ENCODE measurements at regions not wholly inside any gene's neighbourhood (a gene's known extent, or its start where the extent isn't known, plus 50 kb on each side); places are given as distances from the start of the nearest gene placed in this dataset.

DNA sequence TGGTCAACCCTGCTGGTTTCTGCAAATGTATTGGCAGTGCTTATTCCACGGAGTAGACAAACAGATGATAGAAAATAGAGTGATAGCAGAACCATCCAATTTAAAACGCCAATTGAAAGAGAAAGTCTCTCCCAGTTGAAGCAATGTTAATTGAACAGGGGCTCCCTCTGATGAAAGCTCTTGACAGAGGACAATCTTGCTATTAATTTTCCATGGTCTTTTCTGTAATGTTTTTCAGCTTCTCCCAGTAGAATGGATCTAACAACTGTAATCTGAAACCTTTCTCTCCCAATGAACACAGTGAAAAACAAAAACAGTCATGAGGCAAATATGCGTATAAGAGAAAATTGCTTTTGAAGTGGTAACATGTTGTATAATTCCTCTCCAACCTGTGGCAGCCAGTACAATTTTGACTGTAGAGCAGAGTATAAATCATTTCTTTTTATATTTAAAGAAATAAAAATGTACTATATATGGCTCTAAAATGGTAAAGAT is 225.1 kb upstream of the GALNTL6 start:
- no peak for DNase-seq (ENCODE audit: unreplicated experiment)
- CTCF ChIA-PET, result no interaction called here
- peaks cover 64% of the 10 kb centered on the region for H3K27me3 Mint-ChIP-seq (ENCODE audit: insufficient read depth, unreplicated experiment)
- H3K9me3 Mint-ChIP-seq (ENCODE audit: unreplicated experiment), result no peaks in the 10 kb centered on the region
- intact Hi-C loops (cut with micrococcal nuclease), result no loop called here
- H3K27ac Mint-ChIP-seq (ENCODE audit: low read depth, unreplicated experiment), result no peak overlapping the region
- H3K36me3 Mint-ChIP-seq (ENCODE audit: insufficient read depth, unreplicated experiment), result no peaks in the 10 kb centered on the region
- TF ChIP-seq, protein P1, sequence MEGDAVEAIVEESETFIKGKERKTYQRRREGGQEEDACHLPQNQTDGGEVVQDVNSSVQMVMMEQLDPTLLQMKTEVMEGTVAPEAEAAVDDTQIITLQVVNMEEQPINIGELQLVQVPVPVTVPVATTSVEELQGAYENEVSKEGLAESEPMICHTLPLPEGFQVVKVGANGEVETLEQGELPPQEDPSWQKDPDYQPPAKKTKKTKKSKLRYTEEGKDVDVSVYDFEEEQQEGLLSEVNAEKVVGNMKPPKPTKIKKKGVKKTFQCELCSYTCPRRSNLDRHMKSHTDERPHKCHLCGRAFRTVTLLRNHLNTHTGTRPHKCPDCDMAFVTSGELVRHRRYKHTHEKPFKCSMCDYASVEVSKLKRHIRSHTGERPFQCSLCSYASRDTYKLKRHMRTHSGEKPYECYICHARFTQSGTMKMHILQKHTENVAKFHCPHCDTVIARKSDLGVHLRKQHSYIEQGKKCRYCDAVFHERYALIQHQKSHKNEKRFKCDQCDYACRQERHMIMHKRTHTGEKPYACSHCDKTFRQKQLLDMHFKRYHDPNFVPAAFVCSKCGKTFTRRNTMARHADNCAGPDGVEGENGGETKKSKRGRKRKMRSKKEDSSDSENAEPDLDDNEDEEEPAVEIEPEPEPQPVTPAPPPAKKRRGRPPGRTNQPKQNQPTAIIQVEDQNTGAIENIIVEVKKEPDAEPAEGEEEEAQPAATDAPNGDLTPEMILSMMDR (IDR thresholded peaks at IDR 0.05; ENCODE audit: unreplicated experiment), result no peak
- no peak overlapping the region for H3K4me3 Mint-ChIP-seq (ENCODE audit: unreplicated experiment)
- POLR2A ChIA-PET, result no interaction called here
- BruUV-seq (replicated peaks), result no TSS peak
- no peaks in the 10 kb centered on the region for H3K4me1 Mint-ChIP-seq (ENCODE audit: insufficient read depth, unreplicated experiment)

DNA sequence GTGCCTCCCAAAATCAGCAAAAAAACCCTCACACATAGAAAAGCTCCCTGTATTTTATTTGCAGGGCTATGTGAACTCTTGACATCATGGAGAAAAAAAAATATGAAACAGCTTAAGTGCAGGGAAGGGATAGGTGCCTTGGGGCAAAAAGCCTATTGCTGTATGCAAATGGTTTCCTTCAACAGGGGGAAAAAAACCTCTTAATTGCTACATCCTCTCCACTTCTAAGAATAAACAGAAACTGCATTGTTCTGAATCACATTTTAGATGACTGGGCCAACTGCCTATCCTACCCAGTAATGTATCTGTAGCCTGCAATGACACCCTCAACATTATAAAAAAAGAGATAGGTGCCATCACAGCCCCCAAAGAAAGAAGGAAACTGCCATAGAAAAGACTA is 229.4 kb upstream of the GALNTL6 start:
- no peak for DNase-seq (ENCODE audit: unreplicated experiment)
- ChIA-PET CTCF (interaction anchor here (0.6 to 0.7 kb wide), 3 partner anchors 9 to 1440 kb away, joined by 3 read pairs; no protein-coding TSS in a partner anchor), POLR2A (no interaction called here)
- H3K4me3 Mint-ChIP-seq (ENCODE audit: unreplicated experiment), result no peak overlapping the region
- BruUV-seq (replicated peaks), result no TSS peak
- no peaks in the 10 kb centered on the region for H3K9me3 Mint-ChIP-seq (ENCODE audit: unreplicated experiment)
- peaks cover 25% of the 10 kb centered on the region for H3K27me3 Mint-ChIP-seq (ENCODE audit: insufficient read depth, unreplicated experiment)
- H3K27ac Mint-ChIP-seq (ENCODE audit: low read depth, unreplicated experiment), result no peak overlapping the region
- intact Hi-C loops (cut with micrococcal nuclease), result no loop called here
- no peaks in the 10 kb centered on the region for H3K36me3 Mint-ChIP-seq (ENCODE audit: insufficient read depth, unreplicated experiment)
- TF ChIP-seq, protein P1 (IDR thresholded peaks at IDR 0.05; ENCODE audit: unreplicated experiment), result no peak
- no peaks in the 10 kb centered on the region for H3K4me1 Mint-ChIP-seq (ENCODE audit: insufficient read depth, unreplicated experiment)

DNA sequence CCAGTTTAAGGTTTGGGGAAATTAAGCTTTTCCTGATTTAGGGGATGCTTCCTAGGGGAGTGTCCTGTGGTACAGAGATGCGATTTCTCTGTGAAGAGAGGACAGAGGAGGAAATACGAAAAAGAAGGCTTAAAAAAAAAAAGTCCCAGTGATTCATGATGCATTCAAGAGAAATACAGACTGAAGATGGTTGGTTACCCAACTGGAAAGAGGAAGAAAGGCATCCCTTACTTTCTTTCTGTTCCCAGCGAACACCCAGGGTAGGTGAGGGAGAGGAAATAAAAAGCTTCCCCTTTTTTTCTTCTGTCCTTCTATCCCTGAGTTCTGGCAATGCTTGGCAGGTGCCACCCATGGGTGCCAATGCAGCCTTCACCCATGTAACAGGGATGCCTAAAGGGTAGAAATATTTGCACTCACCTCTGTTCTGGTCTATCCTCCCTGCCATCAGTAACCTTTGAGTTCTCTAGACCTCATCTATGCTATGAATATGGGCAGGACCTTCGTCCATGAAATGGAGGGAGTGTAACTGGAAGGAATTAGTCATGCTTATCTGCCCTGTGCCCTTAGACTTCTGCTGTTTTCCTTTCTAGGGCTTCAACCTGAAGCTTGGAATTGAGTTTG is 230.1 kb upstream of the GALNTL6 start:
- TF ChIP-seq, protein P1 (IDR thresholded peaks at IDR 0.05; ENCODE audit: unreplicated experiment), result no peak
- no peaks in the 10 kb centered on the region for H3K4me1 Mint-ChIP-seq (ENCODE audit: insufficient read depth, unreplicated experiment)
- ChIA-PET POLR2A (interaction anchor here (0.6 kb wide), 1 partner anchor 593 kb away, joined by 3 read pairs; no protein-coding TSS in a partner anchor), CTCF (interaction anchor here (0.6 kb wide), 2 partner anchors 265 to 1439 kb away, joined by 3 read pairs; no protein-coding TSS in a partner anchor)
- no peaks in the 10 kb centered on the region for H3K36me3 Mint-ChIP-seq (ENCODE audit: insufficient read depth, unreplicated experiment)
- no peak overlapping the region for H3K27ac Mint-ChIP-seq (ENCODE audit: low read depth, unreplicated experiment)
- intact Hi-C loops (cut with micrococcal nuclease), result no loop called here
- no TSS peak for BruUV-seq (replicated peaks)
- peaks cover 18% of the 10 kb centered on the region for H3K27me3 Mint-ChIP-seq (ENCODE audit: insufficient read depth, unreplicated experiment)
- H3K9me3 Mint-ChIP-seq (ENCODE audit: unreplicated experiment), result no peaks in the 10 kb centered on the region
- no peak for DNase-seq (ENCODE audit: unreplicated experiment)
- H3K4me3 Mint-ChIP-seq (ENCODE audit: unreplicated experiment), result no peak overlapping the region

DNA sequence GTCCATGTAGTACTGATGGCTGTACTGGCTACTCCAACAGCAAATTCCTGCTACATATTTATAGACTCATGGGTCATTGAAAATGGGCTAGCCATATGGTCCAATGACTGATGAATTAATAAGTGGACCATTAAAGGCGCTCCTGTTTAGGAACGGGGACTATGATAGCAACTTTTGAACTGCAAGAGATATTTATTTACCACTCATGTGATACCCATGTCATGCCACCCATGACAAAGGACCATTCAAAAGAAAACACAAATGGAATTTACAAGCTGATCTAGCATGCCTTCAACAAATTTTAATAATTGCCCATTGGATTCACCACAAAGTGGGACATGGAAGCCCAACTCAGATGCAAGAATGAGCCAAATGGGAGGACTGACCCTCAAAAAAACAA is 240.0 kb upstream of the GALNTL6 start:
- POLR2A ChIA-PET, result no interaction called here
- intact Hi-C loops (cut with micrococcal nuclease), result no loop called here
- H3K36me3 Mint-ChIP-seq (ENCODE audit: insufficient read depth, unreplicated experiment), result no peaks in the 10 kb centered on the region
- no peak for DNase-seq (ENCODE audit: unreplicated experiment)
- no TSS peak for BruUV-seq (replicated peaks)
- no peaks in the 10 kb centered on the region for H3K4me1 Mint-ChIP-seq (ENCODE audit: insufficient read depth, unreplicated experiment)
- CTCF ChIA-PET, result no interaction called here
- no peak overlapping the region for H3K27ac Mint-ChIP-seq (ENCODE audit: low read depth, unreplicated experiment)
- H3K9me3 Mint-ChIP-seq (ENCODE audit: unreplicated experiment), result no peaks in the 10 kb centered on the region
- no peaks in the 10 kb centered on the region for H3K27me3 Mint-ChIP-seq (ENCODE audit: insufficient read depth, unreplicated experiment)
- TF ChIP-seq, protein P1 (IDR thresholded peaks at IDR 0.05; ENCODE audit: unreplicated experiment), result no peak
- no peak overlapping the region for H3K4me3 Mint-ChIP-seq (ENCODE audit: unreplicated experiment)
